Endothelial cell of umbilical vein (primary cell): ENCODE measurements at regions not wholly inside any gene's neighbourhood (a gene's known extent, or its start where the extent isn't known, plus 50 kb on each side); places are given as distances from the start of the nearest gene placed in this dataset.

ENCODE experiments used
- BruUV-seq: library from RNA; stranded (reverse); fragments of 400-500 nt; replicated peaks from 2 replicates; lab custom pipeline; 2021; lab: Mats Ljungman, UMichigan
- CTCF ChIA-PET: fragments of 300-600, 350-600 bp; sonication (Branson Sonifier 250); formaldehyde crosslinking; loops from one replicate; lab custom pipeline; 2021; ENCODE audit warnings: antibody characterized with exemption, inconsistent platforms; lab: Charles Lee
- POLR2A ChIA-PET: fragments of 300-600, 350-600 bp; sonication (Branson Sonifier 250); formaldehyde crosslinking; loops from one replicate; lab custom pipeline; 2021; ENCODE audit warnings: antibody characterized with exemption, inconsistent platforms; lab: Charles Lee
- DNase-seq: peaks from one replicate; pipeline ENCODE4 v3.0.0-alpha.2; 2011; ENCODE audit warnings: low read depth, low spot score
- FAIRE-seq: peaks from 2 replicates; lab custom pipeline; 2011; peaks lifted over from hg19 to GRCh38; lab: Jason Lieb, UNC
- H2AFZ ChIP-seq: 2 replicates; pipeline ENCODE4 v1.6.0; 2012; ENCODE audit warnings: low read depth, low read length, control low read depth, inconsistent platforms
- H3K27ac ChIP-seq: 2 replicates; pipeline ENCODE4 v1.5.1; 2011; ENCODE audit warnings: low read depth, mild to moderate bottlenecking, control low read depth, low read length, moderate library complexity; ENCODE audit not compliant: insufficient read depth
- H3K27me3 ChIP-seq, 2 experiments: 2 replicates each; pipeline versions ENCODE4 v1.6.0 to v1.6.1; 2011; ENCODE audit warnings: low read length in 2 of 2, mixed read lengths in 1 of 2; ENCODE audit not compliant: control insufficient read depth in 2 of 2, insufficient read depth in 2 of 2
- H3K36me3 ChIP-seq, 2 experiments: 2 replicates in 1 of 2; 3 replicates in 1 of 2; pipeline ENCODE4 v1.5.1; 2011; ENCODE audit warnings: low read length in 2 of 2, mild to moderate bottlenecking in 1 of 2, moderate library complexity in 1 of 2; ENCODE audit not compliant: control insufficient read depth in 2 of 2, insufficient read depth in 2 of 2; ENCODE audit errors: extremely low read depth in 1 of 2
- H3K4me1 ChIP-seq: 3 replicates; pipeline ENCODE4 v1.5.1; 2011; ENCODE audit warnings: mild to moderate bottlenecking, low read length; ENCODE audit not compliant: control insufficient read depth, insufficient read depth; ENCODE audit errors: extremely low read depth
- H3K4me2 ChIP-seq: 2 replicates; pipeline ENCODE4 v1.6.1; 2011; ENCODE audit warnings: low read length, control low read depth, mixed read lengths; ENCODE audit not compliant: insufficient read depth
- H3K4me3 ChIP-seq, 3 experiments: fragments of 200-600 bp in 1 of 3; sonication (generic), shearing (Covaris generic) in 1 of 3; replicated peaks in 1 of 3; 2 replicates each; pipeline ENCODE4 v1.5.1; 2011 to 2016; ENCODE audit warnings: control low read depth in 3 of 3, low read length in 3 of 3, mild to moderate bottlenecking in 2 of 3, inconsistent platforms in 1 of 3, low read depth in 1 of 3, moderate library complexity in 1 of 3; ENCODE audit not compliant: insufficient read depth in 1 of 3
- H3K79me2 ChIP-seq: 2 replicates; pipeline ENCODE4 v1.6.0; 2012; ENCODE audit warnings: low read length, inconsistent platforms; ENCODE audit not compliant: control insufficient read depth, insufficient read depth
- H3K9ac ChIP-seq: replicated peaks from 2 replicates; pipeline ENCODE3; 2011; ENCODE audit warnings: low read length, control low read depth; ENCODE audit not compliant: insufficient read depth; ENCODE audit errors: extremely low read depth
- H3K9me1 ChIP-seq: replicated peaks from 3 replicates; pipeline ENCODE4 v1.6.0; 2011; ENCODE audit warnings: mild to moderate bottlenecking, low read length; ENCODE audit not compliant: control insufficient read depth, insufficient read depth; ENCODE audit errors: extremely low read depth
- H3K9me3 ChIP-seq: replicated peaks from 2 replicates; pipeline ENCODE4 v1.5.1; 2012; ENCODE audit warnings: low read length, inconsistent platforms; ENCODE audit not compliant: control insufficient read depth, insufficient read depth
- H4K20me1 ChIP-seq: replicated peaks from 2 replicates; pipeline ENCODE3; 2011; ENCODE audit warnings: mild to moderate bottlenecking, low read length; ENCODE audit not compliant: control insufficient read depth, insufficient read depth; ENCODE audit errors: extremely low read depth
- CTCF ChIP-seq, 2 donors: IDR thresholded peaks; 1 replicate in 1 of 2; 2 replicates in 1 of 2; pipeline ENCODE4 v1.5.1; 2011; ENCODE audit warnings: low read length in 2 of 2, mild to moderate bottlenecking in 2 of 2, moderate library complexity in 2 of 2, control low read depth in 1 of 2, inconsistent platforms in 1 of 2, low read depth in 1 of 2; ENCODE audit not compliant: insufficient read depth in 1 of 2; ENCODE audit errors: extremely low read depth in 1 of 2
- FOS ChIP-seq: IDR thresholded peaks from 2 replicates; pipeline ENCODE4 v1.6.1; 2011; ENCODE audit warnings: mild to moderate bottlenecking, low read length, moderate library complexity, borderline replicate concordance; ENCODE audit not compliant: insufficient read depth
- GATA2 ChIP-seq: IDR thresholded peaks from 2 replicates; pipeline ENCODE4 v1.7.0; 2011; ENCODE audit warnings: low read depth, mild to moderate bottlenecking, moderate library complexity, mixed read lengths, low read length; ENCODE audit not compliant: insufficient read length, insufficient read depth
- JUN ChIP-seq: IDR thresholded peaks from 2 replicates; pipeline ENCODE4 v1.6.1; 2011; ENCODE audit warnings: borderline replicate concordance, low read depth; ENCODE audit not compliant: insufficient read length, insufficient read depth
- MAX ChIP-seq: IDR thresholded peaks from 2 replicates; pipeline ENCODE4 v1.6.1; 2011; ENCODE audit not compliant: insufficient read depth, insufficient read length
- MYC ChIP-seq: IDR thresholded peaks from one replicate; pipeline ENCODE4 v1.6.1; 2011; ENCODE audit warnings: mild to moderate bottlenecking, low read depth, low read length
- POLR2A ChIP-seq: IDR thresholded peaks from 2 replicates; pipeline ENCODE4 v1.6.1; 2012; ENCODE audit warnings: low read depth, mild to moderate bottlenecking, control low read depth, low read length
- POLR2AphosphoS5 ChIP-seq: IDR thresholded peaks from 2 replicates; pipeline ENCODE4 v1.6.1; 2012; ENCODE audit warnings: low read depth, mild to moderate bottlenecking, control low read depth, low read length, moderate library complexity; ENCODE audit not compliant: insufficient read depth
- dilution Hi-C: fragments of 300-500 bp; cut with MboI; formaldehyde crosslinking; loops from one replicate; pipeline ENCODE4 v1.15.0; 2019; ENCODE audit warnings: low sequenced_read_pairs; ENCODE audit not compliant: extremely low pct_ligation_motif_present
- intact Hi-C: fragments of 100-400 bp; cut with micrococcal nuclease; formaldehyde crosslinking; loops from one replicate; pipeline ENCODE4 v1.10.0; 2022

- H2AFZ ChIP-seq = no peak overlapping the region
- FAIRE-seq = no peak
- H3K27ac ChIP-seq = no peak overlapping the region
- H3K9ac ChIP-seq = no peak overlapping the region
- no peak for DNase-seq
- TF ChIP-seq MAX (no peak), POLR2A (no peak), GATA2 (no peak), MYC (no peak), POLR2AphosphoS5 (no peak), JUN (no peak), CTCF (IDR thresholded peaks at IDR 0.05; ENCODE audit: extremely low read depth in 1 of 2, insufficient read depth in 1 of 2, low read depth in 1 of 2, low read length in 2 of 2) (no peak)
- no peaks in the 10 kb centered on the region for H4K20me1 ChIP-seq
- BruUV-seq = no TSS peak
- no peaks in the 10 kb centered on the region for H3K79me2 ChIP-seq
- dilution Hi-C loops = no loop called here
- POLR2A ChIA-PET = no interaction called here
- no peaks in the 10 kb centered on the region for H3K36me3 ChIP-seq
- intact Hi-C loops = no loop called here
- no peaks in the 10 kb centered on the region for H3K9me1 ChIP-seq
- no peak overlapping the region for H3K4me2 ChIP-seq
- CTCF ChIA-PET = no interaction called here
- H3K4me1 ChIP-seq = no peaks in the 10 kb centered on the region
- no peak overlapping the region for H3K4me3 ChIP-seq
- H3K9me3 ChIP-seq = no peaks in the 10 kb centered on the region
- no peaks in the 10 kb centered on the region for H3K27me3 ChIP-seq
Measured at GRCh38 chr2:58918141-58918540, 677.0 kb upstream of the FANCL start.

GRCh38 chr2:58917596-58917995 lies 676.5 kb upstream of the FANCL start:
- no peaks in the 10 kb centered on the region for H3K4me1 ChIP-seq
- DNase-seq = no peak
- H3K9me3 ChIP-seq = no peaks in the 10 kb centered on the region
- dilution Hi-C loops (no loop called here), intact Hi-C loops (no loop called here)
- no peak for TF ChIP-seq JUN
- TF ChIP-seq FOS = no peak
- no peak for TF ChIP-seq POLR2AphosphoS5
- TF ChIP-seq POLR2A = no peak
- TF ChIP-seq MAX = no peak
- TF ChIP-seq CTCF (IDR thresholded peaks at IDR 0.05; ENCODE audit: extremely low read depth in 1 of 2, insufficient read depth in 1 of 2, low read depth in 1 of 2, low read length in 2 of 2) = no peak
- no peaks in the 10 kb centered on the region for H3K9me1 ChIP-seq
- no peaks in the 10 kb centered on the region for H3K36me3 ChIP-seq
- no peak overlapping the region for H3K9ac ChIP-seq
- POLR2A ChIA-PET = no interaction called here
- CTCF ChIA-PET = no interaction called here
- no peaks in the 10 kb centered on the region for H3K27me3 ChIP-seq
- no peak overlapping the region for H3K27ac ChIP-seq
- H3K4me2 ChIP-seq = no peak overlapping the region
- no peaks in the 10 kb centered on the region for H3K79me2 ChIP-seq
- BruUV-seq = no TSS peak
- no peak for FAIRE-seq
- H2AFZ ChIP-seq = no peak overlapping the region
- H4K20me1 ChIP-seq = no peaks in the 10 kb centered on the region
- no peak overlapping the region for H3K4me3 ChIP-seq
